ENCODE measurements at regions not wholly inside any gene's neighbourhood (a gene's known extent, or its start where the extent isn't known, plus 50 kb on each side); places are given as distances from the start of the nearest gene placed in this dataset.

GRCh38 chr2:198587240-198587639, 782.8 kb downstream of the PLCL1 start:
- TF ChIP-seq POLR2A (IDR thresholded peaks at IDR 0.05), result no peak
- no peak for TF ChIP-seq CTCF (IDR thresholded peaks at IDR 0.05)
- TF ChIP-seq EP300 (IDR thresholded peaks at IDR 0.05), result no peak
- no peak for TF ChIP-seq POLR2AphosphoS5 (IDR thresholded peaks at IDR 0.05)

Measured in stomach (tissue), 4 donors.